ENCODE measurements at regions not wholly inside any gene's neighbourhood (a gene's known extent, or its start where the extent isn't known, plus 50 kb on each side); places are given as distances from the start of the nearest gene placed in this dataset.
A peak's percentile ranks its signal among the peaks of the same experiment; 100 is the strongest.
"Not testable (repeated sequence)": the region's sequence is repeated elsewhere in the genome, so short reads cannot be mapped to it uniquely, and the experiment has no call there.

DNA sequence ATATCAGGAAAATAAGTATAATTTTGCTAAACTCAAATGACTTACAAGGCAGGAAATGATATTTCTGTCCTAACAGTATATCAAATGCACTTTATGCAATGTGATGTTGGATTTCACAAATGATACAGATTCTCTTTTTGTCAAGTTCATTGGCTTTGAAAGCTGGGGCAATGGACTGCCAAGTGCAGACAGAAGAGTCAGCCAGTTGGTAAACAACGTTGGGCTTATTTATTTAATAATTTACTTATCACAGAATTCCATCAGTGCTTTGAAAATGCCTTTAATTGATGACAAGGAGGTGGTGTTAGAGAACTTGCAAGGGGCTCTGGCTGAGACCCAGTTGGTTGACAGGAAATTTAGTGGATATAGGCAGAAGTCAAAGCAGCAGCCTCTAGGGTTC is 79.9 kb upstream of the ADGRG2 start:
- Histone ChIP-seq H3K4me1 (no peaks in the 10 kb centered on the region), H3K36me3 (no peaks in the 10 kb centered on the region), H3K27me3 (no peaks in the 10 kb centered on the region), H3K9me3 (replicated peaks) (no peaks in the 10 kb centered on the region), H3K27ac (no peak overlapping the region), H3K4me3 (no peak overlapping the region)
- DNase-seq = no peak

DNA sequence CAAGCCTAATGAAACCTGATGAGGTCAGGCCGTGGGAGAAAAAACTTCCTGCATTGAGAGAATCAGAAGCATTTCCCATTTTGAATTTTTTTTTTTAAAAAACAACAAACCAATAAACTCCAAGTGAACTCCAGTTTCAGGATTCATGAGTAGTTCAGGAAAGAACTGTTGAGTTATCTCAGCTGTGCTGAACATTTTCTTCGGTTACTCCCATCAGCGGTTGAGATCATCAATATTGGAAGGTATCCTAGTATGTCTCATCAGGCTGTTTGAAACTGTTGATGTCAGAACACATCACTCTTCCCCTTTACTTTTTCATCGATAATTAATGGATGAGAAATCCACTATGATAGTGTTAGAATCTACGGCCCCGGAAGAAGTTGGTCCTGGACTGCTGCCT is 82.4 kb upstream of the ADGRG2 start:
- H3K4me3 ChIP-seq = no peak overlapping the region
- H3K4me1 ChIP-seq = no peaks in the 10 kb centered on the region
- no peak for DNase-seq
- no peaks in the 10 kb centered on the region for H3K9me3 ChIP-seq (replicated peaks)
- H3K36me3 ChIP-seq = no peaks in the 10 kb centered on the region
- H3K27me3 ChIP-seq = no peaks in the 10 kb centered on the region
- no peak overlapping the region for H3K27ac ChIP-seq

- H3K27me3 ChIP-seq = no peaks in the 10 kb centered on the region
- no peak overlapping the region for H3K27ac ChIP-seq
These were observed 89.8 kb upstream of the ADGRG2 start for GRCh38 chrX:19212037-19212436.

GRCh38 chrX:19213610-19214152 is 91.4 kb upstream of the ADGRG2 start:
- no peak overlapping the region for H3K4me3 ChIP-seq
- no peak for DNase-seq
- H3K27me3 ChIP-seq = no peaks in the 10 kb centered on the region
- H3K36me3 ChIP-seq = no peaks in the 10 kb centered on the region
- H3K27ac ChIP-seq = no peak overlapping the region
- no peaks in the 10 kb centered on the region for H3K4me1 ChIP-seq
- no peaks in the 10 kb centered on the region for H3K9me3 ChIP-seq (replicated peaks)

More at GRCh38 chrX:19212037-19212436, 89.8 kb upstream of the ADGRG2 start:
- no peaks in the 10 kb centered on the region for H3K36me3 ChIP-seq
- H3K9me3 ChIP-seq (replicated peaks) = no peaks in the 10 kb centered on the region
- H3K4me1 ChIP-seq = no peaks in the 10 kb centered on the region
- no peak overlapping the region for H3K4me3 ChIP-seq
- no peak for DNase-seq

GRCh38 chrX:19214311-19214710 is 92.0 kb upstream of the ADGRG2 start:
- DNase-seq = no peak
- H3K36me3 ChIP-seq = no peaks in the 10 kb centered on the region
- no peaks in the 10 kb centered on the region for H3K4me1 ChIP-seq
- no peak overlapping the region for H3K27ac ChIP-seq
- no peaks in the 10 kb centered on the region for H3K27me3 ChIP-seq
- H3K9me3 ChIP-seq (replicated peaks) = no peaks in the 10 kb centered on the region
- H3K4me3 ChIP-seq = no peak overlapping the region

- Histone ChIP-seq H3K36me3 (no peaks in the 10 kb centered on the region), H3K4me1 (no peaks in the 10 kb centered on the region), H3K4me3 (no peak overlapping the region), H3K27ac (no peak overlapping the region), H3K27me3 (no peaks in the 10 kb centered on the region), H3K9me3 (replicated peaks) (no peaks in the 10 kb centered on the region)
- DNase-seq = peak; percentile 3 to 18
These were observed 103.6 kb upstream of the ADGRG2 start for GRCh38 chrX:19225909-19226308.

DNA sequence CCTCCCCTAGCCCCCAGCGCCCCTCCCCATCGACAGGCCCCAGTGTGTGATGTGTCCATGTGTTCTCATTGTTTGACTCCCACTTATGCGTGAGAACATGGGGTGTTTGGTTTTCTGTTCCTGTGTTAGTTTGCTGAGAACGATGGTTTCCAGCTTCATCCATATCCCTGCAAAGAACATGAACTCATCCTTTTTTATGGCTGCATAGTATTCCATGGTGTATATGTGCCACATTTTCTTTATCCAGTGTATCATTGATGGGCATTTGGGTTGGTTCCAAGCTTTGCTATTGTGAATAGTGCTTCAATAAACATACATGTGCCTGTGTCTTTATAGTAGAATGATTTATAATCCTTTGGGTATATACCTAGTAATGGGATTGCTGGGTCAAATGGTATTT is 107.6 kb upstream of the ADGRG2 start:
- not testable (repeated sequence) for H3K4me3 ChIP-seq; H3K9me3 ChIP-seq (replicated peaks); DNase-seq; H3K27ac ChIP-seq; H3K36me3 ChIP-seq; H3K27me3 ChIP-seq; H3K4me1 ChIP-seq

DNA sequence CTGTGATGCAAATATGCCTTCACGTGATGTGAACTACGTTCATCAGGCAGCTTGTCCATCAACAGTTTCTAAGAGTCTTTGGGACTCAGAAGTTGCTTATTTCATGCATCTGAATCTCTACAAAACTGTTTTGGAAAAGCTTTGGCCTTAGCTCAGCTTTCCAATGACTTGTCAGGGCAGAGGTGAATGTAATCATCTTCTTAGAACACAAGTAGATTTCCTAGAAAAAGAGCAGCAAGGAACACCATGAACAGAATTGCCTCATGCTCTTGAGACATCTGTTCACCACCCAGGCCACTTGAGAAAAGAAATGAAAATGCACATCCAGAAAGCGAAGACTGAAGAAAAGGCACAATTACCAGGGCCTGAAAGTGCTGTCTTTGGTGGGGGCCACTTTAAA is 105.8 kb upstream of the PDHA1 start:
- Histone ChIP-seq H3K4me3 (no peak overlapping the region), H3K9me3 (replicated peaks) (no peaks in the 10 kb centered on the region), H3K27me3 (no peaks in the 10 kb centered on the region), H3K27ac (no peak overlapping the region), H3K36me3 (no peaks in the 10 kb centered on the region), H3K4me1 (no peaks in the 10 kb centered on the region)
- DNase-seq = no peak

DNA sequence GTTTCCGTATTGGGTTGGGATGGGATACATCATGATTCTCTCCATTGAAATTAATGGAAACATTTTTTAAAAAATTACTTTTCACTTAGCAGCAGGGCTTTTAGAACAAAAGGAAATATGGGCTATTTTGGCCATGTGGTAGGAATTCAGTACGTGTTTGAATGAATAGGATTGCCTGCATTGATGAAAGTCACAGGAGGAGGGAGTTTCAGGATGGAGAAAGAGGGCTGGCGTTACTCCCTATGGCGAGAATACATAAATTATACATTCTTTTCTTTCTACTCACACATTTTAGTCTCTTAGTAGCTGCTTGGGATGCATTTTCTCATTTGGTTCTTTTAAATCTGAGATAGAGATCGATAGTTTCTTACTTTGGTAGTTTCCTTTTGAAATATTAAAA is 100.3 kb upstream of the PDHA1 start:
- H3K36me3 ChIP-seq = no peaks in the 10 kb centered on the region
- no peak overlapping the region for H3K27ac ChIP-seq
- no peaks in the 10 kb centered on the region for H3K27me3 ChIP-seq
- no peak for DNase-seq
- H3K9me3 ChIP-seq (replicated peaks) = no peaks in the 10 kb centered on the region
- H3K4me1 ChIP-seq = no peaks in the 10 kb centered on the region
- H3K4me3 ChIP-seq = no peak overlapping the region

DNA sequence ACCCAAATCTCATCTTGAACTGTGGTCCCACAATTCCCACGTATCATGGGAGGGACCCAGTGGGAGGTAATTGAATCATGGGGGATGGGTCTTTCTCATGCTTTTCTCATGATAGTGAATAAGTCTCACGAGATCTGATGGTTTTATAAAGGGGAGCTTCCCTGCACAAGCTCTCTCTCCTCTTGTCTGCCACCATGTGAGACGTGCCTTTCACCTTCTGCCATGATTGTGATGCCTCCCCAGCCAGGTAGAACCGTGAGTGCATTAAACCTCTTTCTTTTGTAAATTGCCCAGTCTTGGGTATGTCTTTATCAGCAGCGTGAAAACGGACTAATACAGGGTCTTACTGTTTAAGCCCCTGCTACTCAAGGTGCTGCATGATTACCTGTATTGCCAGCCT is 98.8 kb upstream of the PDHA1 start:
- H3K27ac ChIP-seq; H3K4me1 ChIP-seq; H3K4me3 ChIP-seq; H3K9me3 ChIP-seq (replicated peaks); H3K27me3 ChIP-seq; DNase-seq; H3K36me3 ChIP-seq: not testable (repeated sequence)

DNA sequence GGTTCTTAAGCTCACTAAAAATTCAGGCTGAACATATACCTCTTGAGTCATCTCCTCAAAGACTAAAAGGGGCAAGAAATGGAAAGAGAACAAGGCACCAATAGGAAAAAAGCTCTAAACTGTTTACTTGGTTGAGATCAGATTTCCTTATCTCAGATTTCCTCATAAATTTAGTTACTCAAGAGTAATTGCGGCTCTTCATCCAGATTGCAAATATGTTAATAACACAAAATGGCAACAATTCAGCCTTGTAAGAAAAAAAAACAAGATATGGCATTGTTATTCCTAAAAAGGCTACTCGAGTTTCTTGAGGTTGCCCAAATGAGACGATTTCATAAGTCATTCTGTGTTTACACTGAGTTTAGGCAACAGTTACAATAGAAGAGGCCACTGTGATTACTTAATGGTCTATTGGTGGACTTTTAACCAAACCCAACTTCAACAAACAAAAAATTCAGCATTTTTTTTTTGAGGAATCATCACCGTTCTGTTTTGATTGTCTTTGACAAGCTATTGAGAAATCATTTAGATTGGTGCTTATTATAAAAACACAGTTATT is 97.9 kb upstream of the PDHA1 start:
- no peak overlapping the region for H3K27ac ChIP-seq
- H3K27me3 ChIP-seq = no peaks in the 10 kb centered on the region
- no peak overlapping the region for H3K4me3 ChIP-seq
- no peaks in the 10 kb centered on the region for H3K36me3 ChIP-seq
- H3K9me3 ChIP-seq (replicated peaks) = no peaks in the 10 kb centered on the region
- DNase-seq = no peak
- no peaks in the 10 kb centered on the region for H3K4me1 ChIP-seq

DNA sequence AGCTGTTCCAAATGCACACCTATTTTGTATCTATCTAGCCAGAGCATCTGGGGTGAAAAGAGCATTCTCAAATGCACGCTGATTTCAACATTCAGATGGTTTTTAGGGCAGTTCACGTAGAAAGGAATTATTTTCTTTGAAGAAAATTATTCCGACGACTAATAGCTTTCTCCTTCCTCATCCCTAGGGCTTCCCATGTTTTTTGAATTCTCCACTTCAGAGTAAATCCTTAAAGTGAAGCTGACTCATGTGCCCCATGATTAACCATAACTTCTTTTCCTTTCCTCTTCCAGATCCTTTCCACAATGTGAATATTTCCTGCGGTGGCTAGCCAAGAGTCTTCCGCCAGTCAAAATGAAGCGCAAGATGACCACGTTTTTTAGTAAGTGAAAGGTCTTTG is 86.7 kb upstream of the PDHA1 start:
- Histone ChIP-seq H3K4me3 (no peak overlapping the region), H3K27me3 (no peaks in the 10 kb centered on the region), H3K4me1 (no peaks in the 10 kb centered on the region), H3K36me3 (no peaks in the 10 kb centered on the region), H3K9me3 (replicated peaks) (no peaks in the 10 kb centered on the region), H3K27ac (no peak overlapping the region)
- no peak for DNase-seq

GRCh38 chrX:19261026-19261425 is 82.7 kb upstream of the PDHA1 start:
- H3K36me3 ChIP-seq; H3K9me3 ChIP-seq (replicated peaks); H3K4me1 ChIP-seq; H3K27ac ChIP-seq; DNase-seq; H3K4me3 ChIP-seq; H3K27me3 ChIP-seq: not testable (repeated sequence)

GRCh38 chrX:19270727-19271126 is 73.0 kb upstream of the PDHA1 start:
- Histone ChIP-seq H3K27me3 (no peaks in the 10 kb centered on the region), H3K4me1 (no peaks in the 10 kb centered on the region), H3K27ac (no peak overlapping the region), H3K36me3 (no peaks in the 10 kb centered on the region), H3K4me3 (no peak overlapping the region), H3K9me3 (replicated peaks) (no peaks in the 10 kb centered on the region)
- no peak for DNase-seq

- no peak overlapping the region for H3K4me3 ChIP-seq
- no peaks in the 10 kb centered on the region for H3K4me1 ChIP-seq
- H3K27me3 ChIP-seq = no peaks in the 10 kb centered on the region
- no peaks in the 10 kb centered on the region for H3K9me3 ChIP-seq (replicated peaks)
- no peaks in the 10 kb centered on the region for H3K36me3 ChIP-seq
- H3K27ac ChIP-seq = no peak overlapping the region
- no peak for DNase-seq
These were observed 71.3 kb upstream of the PDHA1 start for GRCh38 chrX:19272452-19272851.

DNA sequence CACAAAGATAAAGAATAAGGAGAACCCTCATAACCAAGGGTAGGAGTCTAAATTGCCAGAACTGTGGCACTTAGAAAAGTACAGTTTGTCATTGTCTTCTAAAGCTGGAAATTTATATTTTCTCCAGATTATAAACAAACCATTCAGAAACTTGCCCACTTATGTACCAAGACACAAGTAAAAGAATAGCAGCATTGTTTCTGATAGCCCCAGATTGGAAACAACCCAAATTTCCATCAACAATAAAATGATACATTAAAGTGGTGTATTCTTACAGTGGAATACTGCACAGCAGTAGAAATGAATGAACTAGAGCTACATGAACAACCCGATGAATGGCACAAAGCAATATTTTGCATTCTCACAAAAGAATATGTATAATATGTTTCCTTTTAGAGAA is 63.1 kb upstream of the PDHA1 start:
- no peak overlapping the region for H3K27ac ChIP-seq
- no peaks in the 10 kb centered on the region for H3K27me3 ChIP-seq
- no peak overlapping the region for H3K4me3 ChIP-seq
- no peaks in the 10 kb centered on the region for H3K4me1 ChIP-seq
- H3K9me3 ChIP-seq (replicated peaks) = no peaks in the 10 kb centered on the region
- DNase-seq = no peak
- no peaks in the 10 kb centered on the region for H3K36me3 ChIP-seq
